GM12875 (cell line): ENCODE measurements at regions not wholly inside any gene's neighbourhood (a gene's known extent, or its start where the extent isn't known, plus 50 kb on each side); places are given as distances from the start of the nearest gene placed in this dataset.

Experiments used
- H3K4me3 ChIP-seq: one replicate; pipeline ENCODE4 v1.5.1; 2011; ENCODE audit warnings: low read depth, low read length, control low read depth
- TF ChIP-seq, protein P1 (sequence below): IDR thresholded peaks from 2 replicates; pipeline ENCODE4 v1.5.1; 2011; ENCODE audit warnings: low read depth, mild to moderate bottlenecking, control low read depth, inconsistent platforms, low read length, moderate library complexity, borderline replicate concordance; ENCODE audit not compliant: insufficient read depth

DNA sequence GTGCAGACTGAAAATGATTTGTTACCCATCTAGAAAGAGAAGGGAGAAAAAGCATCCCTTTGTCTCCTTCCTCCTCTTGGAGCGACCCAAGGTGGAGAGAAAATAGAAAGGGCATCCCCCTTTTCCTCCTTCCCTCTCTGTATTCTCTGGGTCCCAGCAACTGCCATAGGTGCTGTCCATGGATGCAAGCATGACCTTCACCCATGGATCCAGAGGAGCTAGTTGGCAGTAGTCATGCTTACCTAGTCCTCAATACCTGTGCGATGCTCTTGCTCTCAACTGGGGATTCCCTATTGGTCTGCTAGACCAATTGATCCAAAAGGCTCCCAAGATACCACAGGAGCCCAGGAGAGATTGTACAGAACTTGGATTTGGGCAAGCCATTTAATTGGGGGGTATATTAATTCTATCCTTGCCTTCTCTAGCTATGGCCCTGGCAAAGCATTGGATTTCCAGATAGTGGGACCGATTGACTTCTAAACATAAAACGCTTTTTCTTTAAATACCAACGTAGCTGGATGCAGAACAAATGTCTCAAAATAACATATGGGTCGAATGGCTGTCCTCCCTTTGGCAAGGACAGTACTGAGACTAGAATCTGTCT is 547.8 kb upstream of the IGFBP3 start:
- TF ChIP-seq, protein P1, sequence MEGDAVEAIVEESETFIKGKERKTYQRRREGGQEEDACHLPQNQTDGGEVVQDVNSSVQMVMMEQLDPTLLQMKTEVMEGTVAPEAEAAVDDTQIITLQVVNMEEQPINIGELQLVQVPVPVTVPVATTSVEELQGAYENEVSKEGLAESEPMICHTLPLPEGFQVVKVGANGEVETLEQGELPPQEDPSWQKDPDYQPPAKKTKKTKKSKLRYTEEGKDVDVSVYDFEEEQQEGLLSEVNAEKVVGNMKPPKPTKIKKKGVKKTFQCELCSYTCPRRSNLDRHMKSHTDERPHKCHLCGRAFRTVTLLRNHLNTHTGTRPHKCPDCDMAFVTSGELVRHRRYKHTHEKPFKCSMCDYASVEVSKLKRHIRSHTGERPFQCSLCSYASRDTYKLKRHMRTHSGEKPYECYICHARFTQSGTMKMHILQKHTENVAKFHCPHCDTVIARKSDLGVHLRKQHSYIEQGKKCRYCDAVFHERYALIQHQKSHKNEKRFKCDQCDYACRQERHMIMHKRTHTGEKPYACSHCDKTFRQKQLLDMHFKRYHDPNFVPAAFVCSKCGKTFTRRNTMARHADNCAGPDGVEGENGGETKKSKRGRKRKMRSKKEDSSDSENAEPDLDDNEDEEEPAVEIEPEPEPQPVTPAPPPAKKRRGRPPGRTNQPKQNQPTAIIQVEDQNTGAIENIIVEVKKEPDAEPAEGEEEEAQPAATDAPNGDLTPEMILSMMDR: no peak
- no peak overlapping the region for H3K4me3 ChIP-seq

DNA sequence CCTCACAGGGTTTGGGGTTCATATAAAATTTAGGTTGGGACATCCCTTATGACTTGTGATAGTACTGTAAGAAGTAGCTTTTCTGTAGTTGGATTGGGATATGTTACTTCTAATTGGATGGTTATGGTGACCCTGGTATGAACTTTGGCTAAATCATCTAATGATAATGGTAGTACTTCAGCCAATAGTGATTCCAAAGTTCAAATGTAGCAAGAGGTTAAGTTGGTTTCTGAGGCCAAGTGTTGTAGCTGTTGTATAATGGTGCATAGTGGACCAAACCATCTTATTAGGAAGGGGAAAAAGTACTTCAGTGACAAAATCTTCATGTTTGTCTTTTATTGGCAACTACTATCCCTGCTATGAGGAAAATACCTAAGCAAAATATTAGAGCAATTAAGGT is 542.1 kb upstream of the IGFBP3 start:
- TF ChIP-seq, protein P1: no peak
- H3K4me3 ChIP-seq: no peak overlapping the region

DNA sequence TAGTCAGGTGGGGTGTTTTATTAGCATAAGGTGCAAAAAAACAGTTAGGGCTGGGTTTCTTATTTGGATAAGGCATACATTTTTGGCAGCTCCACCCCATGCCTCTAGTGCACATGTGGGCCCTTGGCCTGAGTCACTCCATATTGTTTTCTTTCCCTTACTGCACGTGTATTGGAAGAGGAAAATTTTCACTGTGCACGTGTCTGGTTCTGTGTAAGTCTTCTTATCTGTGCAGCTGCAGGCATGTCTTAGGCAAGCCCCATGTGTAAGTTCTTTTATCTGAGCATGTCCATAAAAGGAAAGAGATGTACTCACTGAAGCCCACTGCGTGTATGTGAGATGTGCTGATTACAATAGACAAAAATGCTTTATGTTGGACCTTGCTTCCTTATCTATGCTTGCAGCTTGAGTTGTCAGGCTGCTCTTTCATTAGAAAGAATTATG is 540.3 kb upstream of the IGFBP3 start:
- TF ChIP-seq, protein P1: no peak
- no peak overlapping the region for H3K4me3 ChIP-seq

DNA sequence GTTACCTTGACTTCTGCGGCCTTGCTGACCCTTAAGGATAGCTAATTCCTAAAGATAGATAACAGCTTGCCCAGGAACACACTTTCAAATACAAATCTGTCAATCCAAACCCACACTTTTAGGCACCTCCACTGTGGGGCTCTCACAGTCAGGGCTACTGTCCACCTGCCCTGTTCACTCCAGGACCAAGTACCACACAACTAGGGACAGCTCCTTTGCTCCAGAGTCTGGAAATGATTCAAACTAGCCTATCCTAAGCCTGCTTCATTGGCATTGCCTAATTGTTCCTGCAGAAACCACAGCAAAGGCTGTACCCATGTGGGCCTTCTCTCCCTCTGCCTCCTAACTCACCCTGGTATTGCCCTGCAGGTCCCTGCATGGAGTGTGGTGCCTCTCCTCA is 538.9 kb upstream of the IGFBP3 start:
- H3K4me3 ChIP-seq: no peak overlapping the region
- TF ChIP-seq, protein P1: no peak

DNA sequence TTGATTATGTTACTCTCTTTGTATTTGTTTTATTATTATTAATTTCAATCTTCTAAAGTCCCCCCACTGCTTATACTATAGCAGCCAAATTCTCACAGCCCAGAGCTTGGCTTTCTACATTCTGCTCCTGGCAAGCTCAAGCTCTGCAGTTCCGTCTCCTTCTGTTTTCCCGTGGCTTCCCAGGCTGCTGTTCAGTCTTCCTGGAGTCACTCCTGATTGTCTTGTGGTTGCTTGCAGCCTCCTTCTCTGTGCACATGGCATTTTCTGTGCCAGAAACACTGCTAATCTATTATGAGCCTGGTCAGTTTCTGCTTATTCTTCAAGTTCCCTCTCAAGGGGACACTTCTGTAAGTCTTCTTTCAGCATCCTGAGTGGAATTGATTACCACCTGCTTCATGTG is 533.7 kb upstream of the IGFBP3 start:
- H3K4me3 ChIP-seq: no peak overlapping the region
- TF ChIP-seq, protein P1: no peak

DNA sequence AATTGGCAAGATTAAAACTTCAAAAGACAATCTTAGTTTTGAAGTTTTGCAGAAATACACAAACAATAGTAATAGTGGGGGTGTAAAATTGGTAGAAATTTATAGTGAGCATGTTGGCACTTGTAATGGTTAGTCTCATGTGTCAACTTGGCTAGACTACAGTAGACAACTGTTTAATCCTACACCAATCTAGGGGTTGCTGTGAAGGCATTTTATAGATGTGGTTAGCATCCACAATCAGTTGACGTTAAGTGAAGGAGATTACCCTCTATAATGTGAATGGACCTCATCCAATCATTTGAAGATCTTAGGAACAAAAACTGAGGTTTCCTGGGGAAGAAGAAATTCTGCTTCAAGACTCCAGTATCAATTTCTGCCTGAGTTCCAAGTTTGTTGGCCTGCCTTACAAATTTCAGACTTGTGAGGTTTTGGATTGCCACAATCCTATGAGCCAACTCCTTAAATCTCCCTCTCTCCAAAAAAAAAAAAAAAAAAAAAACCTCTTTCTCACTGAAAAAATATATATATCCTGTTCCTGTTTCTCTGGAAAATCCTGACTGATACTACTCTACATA is 531.6 kb upstream of the IGFBP3 start:
- TF ChIP-seq, protein P1: no peak
- H3K4me3 ChIP-seq: no peak overlapping the region

DNA sequence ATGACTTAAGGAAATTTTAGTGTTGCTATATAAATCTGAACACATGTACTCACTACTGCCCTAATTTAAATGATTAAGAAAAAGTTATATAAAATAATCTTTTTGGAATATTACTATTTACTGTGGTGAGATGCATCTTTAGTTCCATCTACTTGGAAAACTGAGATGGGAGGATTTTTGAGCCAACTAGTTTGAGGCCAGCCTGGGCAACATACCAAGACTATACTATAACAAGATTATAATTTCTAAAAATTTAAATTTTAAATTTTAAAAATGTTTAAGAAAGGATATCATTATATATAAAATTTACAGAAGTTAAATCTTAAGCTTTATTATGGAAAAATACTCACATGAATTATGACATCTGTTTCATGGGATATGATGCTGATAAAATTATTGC is 530.8 kb upstream of the IGFBP3 start:
- no peak overlapping the region for H3K4me3 ChIP-seq
- TF ChIP-seq, protein P1: no peak
